IPS-18a (cell line): ENCODE measurements at regions not wholly inside any gene's neighbourhood (a gene's known extent, or its start where the extent isn't known, plus 50 kb on each side); places are given as distances from the start of the nearest gene placed in this dataset.
"Not testable (repeated sequence)": the region's sequence is repeated elsewhere in the genome, so short reads cannot be mapped to it uniquely, and the experiment has no call there.

Source experiments
- H3K27ac ChIP-seq: one replicate; pipeline ENCODE4 v1.5.1; 2013; ENCODE audit warnings: low read length
- H3K27me3 ChIP-seq: one replicate; pipeline ENCODE4 v1.6.1; 2013; ENCODE audit warnings: mild to moderate bottlenecking, low read length; ENCODE audit not compliant: control insufficient read depth, insufficient read depth
- H3K36me3 ChIP-seq: one replicate; pipeline ENCODE4 v1.6.1; 2013; ENCODE audit warnings: low read depth, low read length; ENCODE audit not compliant: control insufficient read depth
- H3K4me1 ChIP-seq: one replicate; pipeline ENCODE4 v1.6.1; 2013; ENCODE audit warnings: low read depth, low read length; ENCODE audit not compliant: control insufficient read depth
- H3K4me3 ChIP-seq: one replicate; pipeline ENCODE4 v1.5.1; 2013; ENCODE audit warnings: low read length
- H3K9ac ChIP-seq: one replicate; pipeline ENCODE4 v1.6.1; 2013; ENCODE audit warnings: mild to moderate bottlenecking, low read length, moderate library complexity
- H3K9me3 ChIP-seq: one replicate; pipeline ENCODE4 v1.6.1; 2013; ENCODE audit warnings: low read depth, low read length; ENCODE audit not compliant: control insufficient read depth

DNA sequence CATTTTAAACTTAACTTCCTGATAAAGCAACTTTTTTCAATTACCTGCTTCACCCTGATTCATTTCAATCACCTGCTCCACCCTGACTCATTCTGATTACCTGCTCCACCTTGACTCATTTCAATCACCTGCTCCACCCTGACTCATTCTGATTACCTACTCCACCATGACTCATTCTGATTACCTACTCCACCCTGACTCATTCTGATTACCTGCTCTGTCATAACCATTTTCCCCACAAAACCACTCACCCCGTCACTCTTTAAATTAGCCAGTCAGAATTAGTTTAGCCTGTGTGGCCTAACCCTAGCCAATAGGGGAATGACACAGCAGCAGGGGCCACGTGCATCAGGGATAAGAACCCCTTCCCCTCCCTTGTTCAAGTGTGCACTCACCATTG lies 300.5 kb downstream of the PAPSS1 start:
- H3K27ac ChIP-seq, H3K9ac ChIP-seq, H3K4me1 ChIP-seq, H3K36me3 ChIP-seq, H3K4me3 ChIP-seq, H3K27me3 ChIP-seq, H3K9me3 ChIP-seq: not testable (repeated sequence)

DNA sequence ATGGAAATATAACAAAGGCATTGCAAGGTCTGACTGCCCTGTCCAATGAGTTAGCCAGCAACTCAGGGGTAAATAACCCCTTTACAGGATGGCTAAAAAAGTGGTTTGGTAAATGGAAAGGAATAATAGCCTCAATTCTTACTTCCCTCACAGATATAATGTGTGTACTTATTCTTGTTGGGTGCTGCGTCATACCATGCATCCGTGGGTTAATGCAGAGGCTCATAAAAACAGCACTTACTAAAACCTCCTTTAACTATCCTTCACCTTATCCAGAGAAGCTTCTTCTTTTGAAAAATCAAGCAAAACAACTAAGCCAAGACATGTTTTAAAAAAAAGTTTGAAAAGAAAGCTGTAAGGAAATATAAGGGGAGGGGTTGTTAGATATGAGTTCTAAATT lies 301.0 kb downstream of the PAPSS1 start:
- peaks cover 8% of the 10 kb centered on the region for H3K4me1 ChIP-seq
- H3K36me3 ChIP-seq: no peaks in the 10 kb centered on the region
- no peak overlapping the region for H3K9ac ChIP-seq
- H3K27me3 ChIP-seq: no peaks in the 10 kb centered on the region
- H3K4me3 ChIP-seq: no peak overlapping the region
- H3K9me3 ChIP-seq: no peaks in the 10 kb centered on the region
- H3K27ac ChIP-seq: no peak overlapping the region

DNA sequence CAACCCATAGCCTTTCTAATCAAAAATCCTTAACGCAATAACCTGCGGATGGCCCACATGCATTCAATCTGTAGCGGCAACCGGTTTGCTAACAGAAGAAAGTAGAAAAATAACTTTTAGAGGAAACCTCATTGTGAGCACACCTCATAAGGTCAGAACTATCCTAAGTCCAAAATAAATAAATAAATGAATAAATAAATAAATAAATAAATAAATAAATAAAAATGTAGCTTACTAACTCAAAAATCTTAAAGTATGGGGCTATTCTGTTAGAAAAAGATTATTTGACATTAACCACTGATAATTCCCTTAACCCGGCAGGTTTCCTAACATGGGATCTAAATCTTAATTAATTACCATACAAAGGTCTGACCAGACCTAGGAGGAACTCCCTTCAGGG lies 304.5 kb downstream of the PAPSS1 start:
- not testable (repeated sequence) for H3K9ac ChIP-seq, H3K4me3 ChIP-seq, H3K36me3 ChIP-seq

DNA sequence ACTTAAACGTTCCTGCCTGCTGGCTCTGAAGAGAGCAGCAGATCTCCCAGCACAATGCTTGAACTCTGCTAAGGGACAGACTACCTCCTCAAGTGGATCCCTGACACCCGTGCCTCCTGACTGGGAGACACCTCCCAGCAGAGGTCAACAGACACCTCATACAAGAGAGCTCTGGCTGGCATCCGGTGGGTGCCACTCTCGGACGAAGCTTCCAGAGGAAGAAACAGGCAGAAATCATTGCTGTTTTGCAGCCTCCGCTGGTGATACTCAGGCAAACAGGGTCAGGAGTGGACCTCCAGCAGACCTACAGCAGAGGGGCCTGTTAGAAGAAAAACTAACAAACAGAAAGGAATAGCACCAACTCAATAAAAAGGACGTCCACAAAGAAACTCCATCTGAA lies 310.2 kb downstream of the PAPSS1 start:
- not testable (repeated sequence) for H3K4me1 ChIP-seq, H3K27ac ChIP-seq, H3K9me3 ChIP-seq, H3K9ac ChIP-seq, H3K36me3 ChIP-seq, H3K4me3 ChIP-seq, H3K27me3 ChIP-seq

More for the DNA sequence above, 304.5 kb downstream of the PAPSS1 start:
- not testable (repeated sequence) for H3K4me1 ChIP-seq, H3K27me3 ChIP-seq, H3K9me3 ChIP-seq, H3K27ac ChIP-seq

DNA sequence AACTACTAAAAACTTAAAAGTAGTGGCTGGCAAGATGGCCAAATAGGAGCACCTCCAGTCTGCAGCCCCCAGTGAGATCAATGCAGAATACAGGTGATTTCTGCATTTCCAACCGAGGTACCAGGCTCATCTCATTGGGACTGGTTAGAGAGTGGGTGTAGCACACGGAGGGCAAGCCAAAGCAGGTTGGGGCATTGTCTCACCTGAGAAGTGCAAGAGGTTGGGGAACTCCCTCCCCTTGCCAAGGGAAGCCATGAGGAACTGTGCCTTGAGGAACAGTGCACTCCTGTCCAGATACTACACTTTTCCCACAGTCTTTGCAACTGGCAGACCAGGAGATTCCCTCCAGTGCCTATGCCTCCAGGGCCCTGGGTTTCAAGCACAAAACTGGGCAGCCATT lies 311.1 kb downstream of the PAPSS1 start:
- no peaks in the 10 kb centered on the region for H3K9me3 ChIP-seq
- H3K27ac ChIP-seq: no peak overlapping the region
- no peak overlapping the region for H3K4me3 ChIP-seq
- H3K27me3 ChIP-seq: no peaks in the 10 kb centered on the region
- H3K9ac ChIP-seq: no peak overlapping the region
- H3K36me3 ChIP-seq: no peaks in the 10 kb centered on the region
- peaks cover 8% of the 10 kb centered on the region for H3K4me1 ChIP-seq

DNA sequence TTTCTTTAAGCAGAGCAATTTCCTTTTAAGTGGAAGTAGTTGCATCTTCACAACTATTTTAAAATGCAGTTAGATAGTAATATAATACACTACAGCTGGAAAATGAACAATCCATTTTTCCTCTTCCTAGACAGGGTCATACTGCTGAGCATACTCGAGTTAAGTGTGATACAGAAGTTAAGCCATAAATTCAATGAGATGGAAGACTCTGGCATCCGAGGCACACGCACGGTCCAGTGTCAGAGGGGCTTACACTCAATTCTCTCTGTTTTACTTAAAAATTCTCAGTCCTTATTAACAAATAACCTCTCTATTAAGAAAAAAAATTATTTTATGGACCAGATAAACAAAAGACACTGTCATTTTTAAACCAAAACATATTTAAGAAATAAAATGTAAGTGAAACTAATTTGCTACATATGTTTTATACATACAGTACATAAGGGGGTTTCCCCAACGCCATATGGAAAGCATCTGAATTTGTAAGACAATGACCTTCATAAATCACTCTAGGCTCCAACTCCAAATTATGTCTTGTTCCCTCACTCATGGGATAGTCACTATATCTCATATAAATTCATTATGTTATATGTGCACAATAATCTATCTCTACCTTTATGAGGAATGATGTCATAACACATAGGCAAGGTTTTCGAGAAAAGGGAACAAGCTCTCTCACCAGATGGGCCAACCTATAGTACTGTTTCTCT lies 315.3 kb downstream of the PAPSS1 start:
- Histone ChIP-seq H3K9me3 (no peaks in the 10 kb centered on the region), H3K36me3 (no peaks in the 10 kb centered on the region), H3K4me1 (peaks cover 8% of the 10 kb centered on the region), H3K9ac (no peak overlapping the region), H3K27me3 (no peaks in the 10 kb centered on the region), H3K27ac (no peak overlapping the region), H3K4me3 (no peak overlapping the region)

DNA sequence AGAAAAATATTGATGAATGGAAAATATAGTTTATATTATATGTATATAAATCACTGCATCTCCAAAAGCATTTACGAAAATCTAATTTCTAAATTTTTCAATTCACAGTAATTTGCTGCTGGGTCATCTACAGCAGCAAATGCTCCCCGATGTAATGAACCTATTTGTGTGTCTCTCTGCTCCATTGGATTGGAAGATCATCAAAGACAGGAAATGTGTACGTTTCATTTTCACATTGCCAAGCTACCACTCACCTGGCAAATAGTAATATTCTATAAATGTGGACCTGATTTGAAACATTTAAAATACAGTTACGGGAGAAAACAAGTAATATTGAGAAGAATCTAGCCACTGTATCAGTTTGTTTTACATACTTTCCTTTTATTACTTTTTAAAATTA lies 317.7 kb downstream of the PAPSS1 start:
- Histone ChIP-seq H3K9ac (no peak overlapping the region), H3K9me3 (no peaks in the 10 kb centered on the region), H3K4me1 (peaks cover 8% of the 10 kb centered on the region), H3K4me3 (no peak overlapping the region), H3K27ac (no peak overlapping the region), H3K27me3 (no peaks in the 10 kb centered on the region), H3K36me3 (no peaks in the 10 kb centered on the region)

DNA sequence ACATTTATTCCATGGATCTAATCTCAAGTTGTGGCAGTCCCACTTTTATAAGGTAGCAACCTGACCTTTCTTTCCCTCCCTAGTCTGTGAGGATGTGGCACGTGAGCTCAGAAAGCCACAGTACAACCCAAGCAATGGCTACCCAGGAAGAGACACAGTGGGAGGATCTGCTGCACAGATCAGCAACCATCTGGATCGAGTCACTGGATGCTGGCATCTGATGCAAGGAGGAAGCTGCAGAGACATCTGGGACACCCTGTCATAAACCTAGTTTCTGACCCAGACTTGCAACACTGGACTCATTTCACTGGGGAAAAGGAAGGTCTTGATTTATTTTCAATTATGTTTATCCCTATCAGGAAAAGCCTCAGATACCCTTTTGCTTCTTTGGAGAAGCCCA lies 327.1 kb downstream of the PAPSS1 start:
- Histone ChIP-seq H3K4me1 (no peaks in the 10 kb centered on the region), H3K36me3 (no peaks in the 10 kb centered on the region), H3K9me3 (peaks cover 4% of the 10 kb centered on the region), H3K9ac (no peak overlapping the region), H3K27me3 (no peaks in the 10 kb centered on the region), H3K27ac (no peak overlapping the region), H3K4me3 (no peak overlapping the region)

DNA sequence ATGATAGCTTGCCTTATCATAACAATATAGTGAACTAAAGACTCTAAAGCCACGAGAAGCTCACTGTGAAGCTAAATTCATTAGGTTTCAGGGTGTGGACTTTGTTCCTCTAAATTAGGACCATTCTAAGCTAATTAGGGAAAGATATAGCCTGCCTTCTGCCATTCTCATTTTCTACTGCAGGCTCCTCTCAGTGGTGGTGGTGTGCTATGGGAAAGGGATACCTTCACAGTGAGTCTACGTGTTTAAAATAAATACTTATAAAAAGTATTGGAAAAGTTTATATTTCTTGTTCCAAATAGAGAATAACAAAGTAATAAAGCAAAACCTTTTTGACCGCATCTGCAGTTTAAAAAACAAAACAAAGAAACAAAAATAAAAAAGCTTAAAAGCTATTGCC lies 327.7 kb downstream of the PAPSS1 start:
- H3K27me3 ChIP-seq: no peaks in the 10 kb centered on the region
- H3K9me3 ChIP-seq: peaks cover 4% of the 10 kb centered on the region
- no peak overlapping the region for H3K27ac ChIP-seq
- H3K9ac ChIP-seq: no peak overlapping the region
- no peaks in the 10 kb centered on the region for H3K4me1 ChIP-seq
- H3K4me3 ChIP-seq: no peak overlapping the region
- H3K36me3 ChIP-seq: no peaks in the 10 kb centered on the region

DNA sequence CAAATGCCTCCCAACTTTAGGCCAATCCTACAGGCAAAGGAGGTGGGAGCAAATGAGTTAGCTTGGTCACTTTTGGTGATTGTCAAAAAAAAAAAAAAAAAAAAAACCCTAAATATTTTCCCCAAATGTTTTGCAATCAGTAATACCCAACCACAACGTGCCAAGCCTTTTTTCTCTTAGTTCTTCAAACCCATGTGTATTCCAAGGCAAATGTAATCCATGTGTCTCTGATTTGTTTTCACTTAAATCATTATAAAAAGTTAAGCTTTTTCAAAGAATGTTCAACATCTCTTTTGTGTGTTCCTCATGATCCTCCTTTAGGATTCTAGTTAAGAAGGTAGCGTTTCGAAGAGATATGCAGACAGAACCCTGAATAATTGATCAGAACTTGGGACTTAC lies 328.4 kb downstream of the PAPSS1 start:
- H3K9me3 ChIP-seq: peaks cover 4% of the 10 kb centered on the region
- H3K27me3 ChIP-seq: no peaks in the 10 kb centered on the region
- H3K9ac ChIP-seq: no peak overlapping the region
- H3K27ac ChIP-seq: no peak overlapping the region
- H3K36me3 ChIP-seq: no peaks in the 10 kb centered on the region
- no peak overlapping the region for H3K4me3 ChIP-seq
- H3K4me1 ChIP-seq: no peaks in the 10 kb centered on the region

DNA sequence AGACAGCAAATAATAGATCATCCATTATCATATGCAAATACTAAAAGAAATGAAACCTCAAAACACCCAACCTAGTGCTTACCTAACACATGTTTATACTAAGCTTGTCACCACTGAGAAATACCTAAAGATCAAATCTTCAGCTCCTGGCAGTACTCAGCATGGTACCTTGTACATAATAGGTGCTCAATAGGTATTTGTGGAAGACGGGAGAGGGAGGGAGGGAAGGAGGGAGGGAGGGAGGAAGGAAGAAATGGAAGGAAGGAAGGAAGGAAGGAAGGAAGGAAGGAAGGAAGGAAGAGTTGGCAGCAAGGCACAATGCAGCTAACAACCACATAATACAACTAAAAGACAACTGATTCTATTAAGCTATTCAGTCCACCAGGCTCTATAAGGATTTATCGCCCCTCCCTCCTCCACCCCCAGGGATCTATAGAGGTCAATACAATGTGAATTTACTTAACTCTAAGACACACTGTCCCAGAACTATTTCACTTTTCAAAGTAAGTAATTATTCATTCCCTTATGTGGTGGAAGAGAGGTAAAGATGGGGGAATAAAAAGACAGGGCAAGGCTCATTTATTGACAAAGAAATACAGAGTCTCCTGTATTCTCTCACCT lies 328.9 kb downstream of the PAPSS1 start:
- Histone ChIP-seq H3K36me3 (no peaks in the 10 kb centered on the region), H3K9ac (no peak overlapping the region), H3K4me1 (no peaks in the 10 kb centered on the region), H3K9me3 (no peaks in the 10 kb centered on the region), H3K27ac (no peak overlapping the region), H3K4me3 (no peak overlapping the region), H3K27me3 (no peaks in the 10 kb centered on the region)

DNA sequence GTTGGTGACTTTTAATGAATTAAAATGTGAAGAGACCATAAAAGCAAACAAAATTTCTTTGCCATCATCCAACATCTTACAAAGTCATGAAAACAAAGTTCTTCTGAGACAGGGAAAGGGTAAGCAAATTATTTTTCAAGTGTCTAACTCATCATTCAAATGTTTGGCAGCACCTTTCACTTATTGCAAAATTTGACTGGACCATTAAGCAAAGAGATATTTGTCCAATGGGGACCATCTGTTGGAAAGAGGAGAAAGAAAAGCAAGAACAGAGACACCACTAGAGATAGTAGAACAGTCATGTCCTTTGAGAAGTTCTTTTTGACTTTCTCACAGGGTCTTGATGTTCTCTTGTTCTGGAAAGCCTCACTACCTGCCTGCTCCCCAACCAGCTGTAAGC lies 330.1 kb downstream of the PAPSS1 start:
- H3K4me1 ChIP-seq: no peaks in the 10 kb centered on the region
- no peak overlapping the region for H3K27ac ChIP-seq
- H3K9ac ChIP-seq: no peak overlapping the region
- no peaks in the 10 kb centered on the region for H3K27me3 ChIP-seq
- no peaks in the 10 kb centered on the region for H3K36me3 ChIP-seq
- H3K9me3 ChIP-seq: no peaks in the 10 kb centered on the region
- no peak overlapping the region for H3K4me3 ChIP-seq
